HEK293 (cell line): ENCODE measurements at regions not wholly inside any gene's neighbourhood (a gene's known extent, or its start where the extent isn't known, plus 50 kb on each side); places are given as distances from the start of the nearest gene placed in this dataset.

Experiments used
- CTCF ChIP-seq: fragments of 450-650 bp; formaldehyde crosslinking; IDR thresholded peaks from 2 replicates; pipeline ENCODE4 v1.5.1; 2016; ENCODE audit warnings: missing biosample characterization, missing genetic modification characterization
- ZBTB7A ChIP-seq: fragments of 450-650 bp; formaldehyde crosslinking; IDR thresholded peaks from 2 replicates; pipeline ENCODE4 v1.5.1; 2016; ENCODE audit warnings: low read depth, missing biosample characterization, missing genetic modification characterization
- ZNF133 ChIP-seq: fragments of 450-650 bp; formaldehyde crosslinking; IDR thresholded peaks from 2 replicates; pipeline ENCODE4 v1.5.1; 2016; ENCODE audit warnings: missing biosample characterization, missing genetic modification characterization
- ZNF639 ChIP-seq: fragments of 450-650 bp; formaldehyde crosslinking; IDR thresholded peaks from 2 replicates; pipeline ENCODE4 v1.5.1; 2016; ENCODE audit warnings: missing biosample characterization, missing genetic modification characterization

- TF ChIP-seq CTCF (tag by site-specific recombination): no peak
- TF ChIP-seq ZNF639: no peak
- TF ChIP-seq ZNF133 (tag by site-specific recombination): no peak
- TF ChIP-seq ZBTB7A (tag by site-specific recombination): no peak
Observed at GRCh38 chr17:13947499-13947898, 121.8 kb upstream of the COX10 start.
